H1 (cell line): ENCODE measurements at regions not wholly inside any gene's neighbourhood (a gene's known extent, or its start where the extent isn't known, plus 50 kb on each side); places are given as distances from the start of the nearest gene placed in this dataset.

Experiments used
- CBX8 ChIP-seq: fragments of 300-800, 300-1000 bp; sonication (generic); IDR thresholded peaks from 2 replicates; pipeline ENCODE4 v1.7.1; 2016; ENCODE audit warnings: low read depth, low read length, borderline replicate concordance
- CHD2 ChIP-seq: IDR thresholded peaks from 2 replicates; pipeline ENCODE4 v1.6.1; 2012; ENCODE audit warnings: low read length, improper control_type of control experiment
- JUND ChIP-seq: IDR thresholded peaks from 2 replicates; pipeline ENCODE4 v1.6.1; 2011; ENCODE audit warnings: mild to moderate bottlenecking, improper control_type of control experiment, low read length
- NRF1 ChIP-seq: IDR thresholded peaks from 2 replicates; pipeline ENCODE4 v1.6.1; 2011; ENCODE audit warnings: mild to moderate bottlenecking, low read depth, low read length, improper control_type of control experiment
- RXRA ChIP-seq: IDR thresholded peaks from 2 replicates; pipeline ENCODE4 v1.6.1; 2011; ENCODE audit warnings: low read depth, mild to moderate bottlenecking, low read length, moderate library complexity; ENCODE audit not compliant: insufficient read depth
- SUZ12 ChIP-seq: fragments of 200-600 bp; sonication (generic); IDR thresholded peaks from 2 replicates; pipeline ENCODE4 v1.6.1; 2012; ENCODE audit warnings: mild to moderate bottlenecking, inconsistent platforms, low read length, moderate library complexity, mixed read lengths
- TAF1 ChIP-seq: IDR thresholded peaks from 2 replicates; pipeline ENCODE4 v1.6.1; 2011; ENCODE audit warnings: mild to moderate bottlenecking, low read depth, low read length
- TBP ChIP-seq: IDR thresholded peaks from 2 replicates; pipeline ENCODE4 v1.6.1; 2011; ENCODE audit warnings: low read depth, low read length, improper control_type of control experiment
- TF ChIP-seq, protein P1 (sequence below): fragments of 300-600 bp; sonication (generic); IDR thresholded peaks from 2 replicates; pipeline ENCODE4 v1.7.1; 2012; ENCODE audit warnings: low read length, moderate library complexity, mild to moderate bottlenecking, inconsistent platforms; ENCODE audit not compliant: insufficient replicate concordance

DNA sequence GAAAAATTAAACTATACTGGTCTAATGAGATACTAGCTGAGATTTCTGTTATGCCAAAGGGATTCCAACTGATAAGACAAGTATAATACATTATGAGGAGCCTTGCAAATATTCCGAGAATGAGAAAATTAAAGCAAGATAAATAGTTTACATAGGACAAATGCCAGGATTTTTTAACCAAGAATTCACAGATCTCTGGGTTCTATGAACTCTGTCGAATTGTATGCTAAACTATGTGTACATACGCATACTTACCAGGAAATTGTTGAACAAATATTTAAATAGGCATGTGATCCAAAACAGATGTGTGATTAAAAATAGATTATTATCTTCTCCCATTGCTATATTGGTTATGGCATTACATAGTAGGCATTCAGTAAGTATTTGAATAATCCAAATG is 616.6 kb downstream of the GABRG2 start (continued):
- TF ChIP-seq, protein P1, sequence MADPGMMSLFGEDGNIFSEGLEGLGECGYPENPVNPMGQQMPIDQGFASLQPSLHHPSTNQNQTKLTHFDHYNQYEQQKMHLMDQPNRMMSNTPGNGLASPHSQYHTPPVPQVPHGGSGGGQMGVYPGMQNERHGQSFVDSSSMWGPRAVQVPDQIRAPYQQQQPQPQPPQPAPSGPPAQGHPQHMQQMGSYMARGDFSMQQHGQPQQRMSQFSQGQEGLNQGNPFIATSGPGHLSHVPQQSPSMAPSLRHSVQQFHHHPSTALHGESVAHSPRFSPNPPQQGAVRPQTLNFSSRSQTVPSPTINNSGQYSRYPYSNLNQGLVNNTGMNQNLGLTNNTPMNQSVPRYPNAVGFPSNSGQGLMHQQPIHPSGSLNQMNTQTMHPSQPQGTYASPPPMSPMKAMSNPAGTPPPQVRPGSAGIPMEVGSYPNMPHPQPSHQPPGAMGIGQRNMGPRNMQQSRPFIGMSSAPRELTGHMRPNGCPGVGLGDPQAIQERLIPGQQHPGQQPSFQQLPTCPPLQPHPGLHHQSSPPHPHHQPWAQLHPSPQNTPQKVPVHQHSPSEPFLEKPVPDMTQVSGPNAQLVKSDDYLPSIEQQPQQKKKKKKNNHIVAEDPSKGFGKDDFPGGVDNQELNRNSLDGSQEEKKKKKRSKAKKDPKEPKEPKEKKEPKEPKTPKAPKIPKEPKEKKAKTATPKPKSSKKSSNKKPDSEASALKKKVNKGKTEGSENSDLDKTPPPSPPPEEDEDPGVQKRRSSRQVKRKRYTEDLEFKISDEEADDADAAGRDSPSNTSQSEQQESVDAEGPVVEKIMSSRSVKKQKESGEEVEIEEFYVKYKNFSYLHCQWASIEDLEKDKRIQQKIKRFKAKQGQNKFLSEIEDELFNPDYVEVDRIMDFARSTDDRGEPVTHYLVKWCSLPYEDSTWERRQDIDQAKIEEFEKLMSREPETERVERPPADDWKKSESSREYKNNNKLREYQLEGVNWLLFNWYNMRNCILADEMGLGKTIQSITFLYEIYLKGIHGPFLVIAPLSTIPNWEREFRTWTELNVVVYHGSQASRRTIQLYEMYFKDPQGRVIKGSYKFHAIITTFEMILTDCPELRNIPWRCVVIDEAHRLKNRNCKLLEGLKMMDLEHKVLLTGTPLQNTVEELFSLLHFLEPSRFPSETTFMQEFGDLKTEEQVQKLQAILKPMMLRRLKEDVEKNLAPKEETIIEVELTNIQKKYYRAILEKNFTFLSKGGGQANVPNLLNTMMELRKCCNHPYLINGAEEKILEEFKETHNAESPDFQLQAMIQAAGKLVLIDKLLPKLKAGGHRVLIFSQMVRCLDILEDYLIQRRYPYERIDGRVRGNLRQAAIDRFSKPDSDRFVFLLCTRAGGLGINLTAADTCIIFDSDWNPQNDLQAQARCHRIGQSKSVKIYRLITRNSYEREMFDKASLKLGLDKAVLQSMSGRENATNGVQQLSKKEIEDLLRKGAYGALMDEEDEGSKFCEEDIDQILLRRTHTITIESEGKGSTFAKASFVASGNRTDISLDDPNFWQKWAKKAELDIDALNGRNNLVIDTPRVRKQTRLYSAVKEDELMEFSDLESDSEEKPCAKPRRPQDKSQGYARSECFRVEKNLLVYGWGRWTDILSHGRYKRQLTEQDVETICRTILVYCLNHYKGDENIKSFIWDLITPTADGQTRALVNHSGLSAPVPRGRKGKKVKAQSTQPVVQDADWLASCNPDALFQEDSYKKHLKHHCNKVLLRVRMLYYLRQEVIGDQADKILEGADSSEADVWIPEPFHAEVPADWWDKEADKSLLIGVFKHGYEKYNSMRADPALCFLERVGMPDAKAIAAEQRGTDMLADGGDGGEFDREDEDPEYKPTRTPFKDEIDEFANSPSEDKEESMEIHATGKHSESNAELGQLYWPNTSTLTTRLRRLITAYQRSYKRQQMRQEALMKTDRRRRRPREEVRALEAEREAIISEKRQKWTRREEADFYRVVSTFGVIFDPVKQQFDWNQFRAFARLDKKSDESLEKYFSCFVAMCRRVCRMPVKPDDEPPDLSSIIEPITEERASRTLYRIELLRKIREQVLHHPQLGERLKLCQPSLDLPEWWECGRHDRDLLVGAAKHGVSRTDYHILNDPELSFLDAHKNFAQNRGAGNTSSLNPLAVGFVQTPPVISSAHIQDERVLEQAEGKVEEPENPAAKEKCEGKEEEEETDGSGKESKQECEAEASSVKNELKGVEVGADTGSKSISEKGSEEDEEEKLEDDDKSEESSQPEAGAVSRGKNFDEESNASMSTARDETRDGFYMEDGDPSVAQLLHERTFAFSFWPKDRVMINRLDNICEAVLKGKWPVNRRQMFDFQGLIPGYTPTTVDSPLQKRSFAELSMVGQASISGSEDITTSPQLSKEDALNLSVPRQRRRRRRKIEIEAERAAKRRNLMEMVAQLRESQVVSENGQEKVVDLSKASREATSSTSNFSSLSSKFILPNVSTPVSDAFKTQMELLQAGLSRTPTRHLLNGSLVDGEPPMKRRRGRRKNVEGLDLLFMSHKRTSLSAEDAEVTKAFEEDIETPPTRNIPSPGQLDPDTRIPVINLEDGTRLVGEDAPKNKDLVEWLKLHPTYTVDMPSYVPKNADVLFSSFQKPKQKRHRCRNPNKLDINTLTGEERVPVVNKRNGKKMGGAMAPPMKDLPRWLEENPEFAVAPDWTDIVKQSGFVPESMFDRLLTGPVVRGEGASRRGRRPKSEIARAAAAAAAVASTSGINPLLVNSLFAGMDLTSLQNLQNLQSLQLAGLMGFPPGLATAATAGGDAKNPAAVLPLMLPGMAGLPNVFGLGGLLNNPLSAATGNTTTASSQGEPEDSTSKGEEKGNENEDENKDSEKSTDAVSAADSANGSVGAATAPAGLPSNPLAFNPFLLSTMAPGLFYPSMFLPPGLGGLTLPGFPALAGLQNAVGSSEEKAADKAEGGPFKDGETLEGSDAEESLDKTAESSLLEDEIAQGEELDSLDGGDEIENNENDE: no peak
- TF ChIP-seq CBX8 (no peak), NRF1 (no peak), CHD2 (no peak), RXRA (no peak), JUND (no peak), SUZ12 (no peak), TBP (no peak), TAF1 (no peak)
